ENCODE measurements at regions not wholly inside any gene's neighbourhood (a gene's known extent, or its start where the extent isn't known, plus 50 kb on each side); places are given as distances from the start of the nearest gene placed in this dataset.

GRCh38 chr1:98088381-98088780 is 167.5 kb upstream of the DPYD start:
- TF ChIP-seq CTCF (IDR thresholded peaks at IDR 0.05) (no peak), EZH2 (IDR thresholded peaks at IDR 0.05) (no peak), EZH2phosphoT487 (IDR thresholded peaks at IDR 0.05) (no peak)

All from neural progenitor cell (in vitro differentiated cells).